ENCODE measurements at regions not wholly inside any gene's neighbourhood (a gene's known extent, or its start where the extent isn't known, plus 50 kb on each side); places are given as distances from the start of the nearest gene placed in this dataset.
"Not testable (repeated sequence)": the region's sequence is repeated elsewhere in the genome, so short reads cannot be mapped to it uniquely, and the experiment has no call there.

DNA sequence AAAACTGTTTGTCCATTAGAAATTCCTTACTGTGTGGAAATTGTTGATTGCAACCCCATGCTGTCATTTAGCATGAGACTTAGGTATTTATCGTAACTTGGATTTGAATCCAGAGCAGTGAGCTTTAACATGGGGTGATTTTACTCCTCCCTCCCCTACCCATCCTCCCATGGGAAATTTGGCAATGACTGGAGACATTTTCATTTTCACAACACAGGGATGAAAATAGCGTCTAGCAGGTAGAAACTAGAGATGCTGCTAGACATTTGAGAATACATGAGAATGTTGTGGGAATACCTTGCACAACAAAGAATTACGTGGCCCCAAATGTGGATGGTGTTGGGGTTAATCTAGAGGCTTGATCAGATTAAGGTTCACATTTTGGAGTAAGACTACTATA, 191.3 kb upstream of the MPDZ start:
- DNase-seq: no peak

DNA sequence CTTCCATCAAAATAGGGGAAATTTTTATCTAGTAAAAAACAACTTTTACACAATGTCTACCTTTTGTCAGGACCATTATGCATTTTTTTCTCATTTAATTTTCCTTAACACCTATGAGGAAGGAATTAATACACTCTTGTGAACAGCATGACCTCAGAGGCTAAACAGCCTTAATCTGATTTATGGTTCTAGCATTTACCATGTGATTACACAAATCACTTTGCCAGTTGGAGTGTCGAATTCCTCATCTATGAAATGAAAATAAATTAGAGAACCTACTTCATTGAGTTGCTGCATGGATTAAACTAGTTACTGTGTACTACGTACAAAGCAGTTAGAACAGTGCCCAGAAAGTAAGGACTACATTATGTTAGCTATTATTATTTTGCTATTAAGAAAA, 187.7 kb upstream of the MPDZ start:
- no peak for DNase-seq

DNA sequence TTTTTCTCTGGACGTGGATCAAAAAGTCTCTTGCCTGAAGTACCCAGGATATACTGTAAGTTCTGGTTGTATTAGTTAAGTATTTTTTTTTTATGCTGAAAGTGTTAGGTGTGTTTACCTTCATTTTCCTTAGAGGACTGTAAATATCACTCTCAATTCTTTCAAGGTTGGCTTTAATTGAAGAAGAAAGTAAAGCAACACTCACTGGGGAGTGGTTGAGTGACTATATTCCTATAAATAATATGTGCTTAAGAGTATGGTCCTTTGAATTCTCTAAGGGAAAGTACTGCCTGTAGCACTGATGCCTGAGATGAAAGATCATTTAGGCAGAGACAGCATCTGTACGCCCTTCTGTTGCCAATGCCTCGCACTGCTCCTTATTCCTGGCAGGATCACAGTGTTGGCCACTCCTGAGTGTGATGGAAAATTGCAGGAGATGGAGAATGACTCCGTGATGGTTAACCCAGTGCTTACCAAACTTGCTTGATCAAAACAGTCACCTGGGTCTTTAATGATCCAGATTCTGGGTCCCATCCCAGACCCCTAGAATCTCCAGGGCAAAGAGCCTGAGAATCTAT, 182.0 kb upstream of the MPDZ start:
- DNase-seq: peak; percentile 55

DNA sequence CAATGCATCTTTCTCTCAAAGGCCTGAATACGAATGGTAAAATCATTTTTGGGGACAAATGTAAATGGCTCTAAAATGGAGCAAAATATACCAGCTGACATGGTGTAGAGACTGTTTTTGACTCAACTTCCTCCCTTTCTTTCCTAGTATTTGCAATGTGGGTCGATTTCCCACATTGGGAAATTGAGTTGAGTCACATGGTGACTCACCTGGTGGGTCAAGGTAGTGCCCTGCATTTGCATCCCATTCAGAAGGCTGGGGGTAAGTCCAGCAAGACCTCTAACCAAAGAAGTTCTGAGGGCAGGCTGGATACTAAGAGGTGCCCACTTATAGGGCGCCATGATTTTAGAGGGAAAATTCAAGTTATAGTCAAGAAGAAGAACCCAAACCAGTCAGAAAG, 179.6 kb upstream of the MPDZ start:
- DNase-seq: no peak

DNA sequence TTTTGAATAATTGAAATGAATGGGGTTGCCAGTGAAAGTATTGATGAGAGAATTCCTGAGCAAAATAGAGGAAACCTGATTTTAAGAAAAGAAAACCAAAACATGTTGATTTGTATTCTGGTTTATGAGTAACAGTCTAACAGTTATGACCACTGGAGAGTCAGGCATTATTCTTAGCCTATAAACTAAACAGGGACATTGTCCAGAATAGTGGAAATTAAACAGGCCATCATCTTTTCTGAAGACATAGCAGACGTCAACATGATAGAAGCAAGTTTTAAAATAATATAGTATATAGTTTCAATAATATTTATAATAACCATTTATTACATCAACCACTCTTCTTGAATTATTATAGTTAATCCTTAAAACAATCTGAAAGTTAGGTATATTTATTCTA, 178.3 kb upstream of the MPDZ start:
- no peak for DNase-seq

DNA sequence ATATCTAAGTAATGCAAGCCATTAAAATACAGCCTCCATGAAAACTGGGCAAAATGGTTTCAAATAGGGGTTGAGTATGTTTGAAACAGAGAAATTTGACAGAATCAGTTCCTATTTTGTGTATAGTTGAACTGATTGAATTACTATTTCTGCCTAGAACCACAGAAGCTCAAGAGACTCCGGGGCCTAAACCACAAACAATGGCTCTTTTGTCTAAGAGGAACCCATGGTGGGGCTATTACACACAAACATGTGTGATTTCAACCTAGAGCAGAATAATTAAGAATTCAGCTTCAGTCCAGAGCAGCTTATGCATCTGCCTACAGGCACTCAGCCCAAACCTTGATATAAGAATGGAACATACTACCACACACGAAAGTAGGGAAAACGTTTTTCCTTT, 171.2 kb upstream of the MPDZ start:
- DNase-seq: no peak

DNA sequence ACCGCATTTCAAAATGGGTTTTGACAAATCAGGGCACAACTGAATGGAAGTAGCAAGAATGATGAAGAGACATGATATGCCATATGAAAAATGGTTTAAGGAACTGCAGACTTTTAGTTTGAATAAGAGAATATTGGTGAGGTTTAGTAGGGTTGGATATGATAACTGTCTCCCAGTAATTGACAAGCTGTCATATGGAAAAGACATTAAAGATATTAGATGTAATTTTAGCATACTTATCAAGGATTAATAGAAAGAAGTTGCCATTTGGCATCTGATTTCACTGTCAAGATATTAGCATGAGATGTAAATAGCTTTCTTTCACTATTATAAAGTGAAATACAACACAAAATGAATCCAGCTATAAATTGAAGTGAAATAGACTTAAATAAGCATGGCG, 169.0 kb upstream of the MPDZ start:
- DNase-seq: no peak

DNA sequence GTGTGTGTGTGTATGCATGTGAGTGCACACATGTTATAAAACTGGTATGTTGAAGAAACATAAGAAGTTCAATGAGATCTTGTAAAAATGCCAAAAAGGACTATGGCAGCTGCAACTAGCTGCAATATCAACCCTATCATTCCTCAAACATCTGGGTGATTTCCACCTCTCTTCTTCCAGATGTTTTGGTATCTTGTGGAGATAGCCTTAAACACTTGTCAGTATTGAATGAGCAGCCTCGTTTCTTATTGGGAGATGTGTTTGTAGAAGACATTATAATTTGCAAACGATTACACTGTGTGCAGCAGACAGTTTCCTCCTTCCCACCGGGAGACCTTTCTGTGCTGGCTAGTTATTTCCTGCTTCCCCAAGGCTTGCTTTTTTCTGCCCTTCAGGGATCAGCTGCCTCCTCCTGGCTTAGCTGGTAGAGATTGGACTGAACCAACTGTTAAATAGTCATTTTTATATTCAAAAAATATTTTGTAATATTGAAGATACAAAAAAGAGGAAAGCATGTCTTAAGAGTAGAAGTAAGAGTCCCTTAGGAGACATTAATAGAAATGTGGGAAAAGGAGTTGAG, 168.4 kb upstream of the MPDZ start:
- no peak for DNase-seq

DNA sequence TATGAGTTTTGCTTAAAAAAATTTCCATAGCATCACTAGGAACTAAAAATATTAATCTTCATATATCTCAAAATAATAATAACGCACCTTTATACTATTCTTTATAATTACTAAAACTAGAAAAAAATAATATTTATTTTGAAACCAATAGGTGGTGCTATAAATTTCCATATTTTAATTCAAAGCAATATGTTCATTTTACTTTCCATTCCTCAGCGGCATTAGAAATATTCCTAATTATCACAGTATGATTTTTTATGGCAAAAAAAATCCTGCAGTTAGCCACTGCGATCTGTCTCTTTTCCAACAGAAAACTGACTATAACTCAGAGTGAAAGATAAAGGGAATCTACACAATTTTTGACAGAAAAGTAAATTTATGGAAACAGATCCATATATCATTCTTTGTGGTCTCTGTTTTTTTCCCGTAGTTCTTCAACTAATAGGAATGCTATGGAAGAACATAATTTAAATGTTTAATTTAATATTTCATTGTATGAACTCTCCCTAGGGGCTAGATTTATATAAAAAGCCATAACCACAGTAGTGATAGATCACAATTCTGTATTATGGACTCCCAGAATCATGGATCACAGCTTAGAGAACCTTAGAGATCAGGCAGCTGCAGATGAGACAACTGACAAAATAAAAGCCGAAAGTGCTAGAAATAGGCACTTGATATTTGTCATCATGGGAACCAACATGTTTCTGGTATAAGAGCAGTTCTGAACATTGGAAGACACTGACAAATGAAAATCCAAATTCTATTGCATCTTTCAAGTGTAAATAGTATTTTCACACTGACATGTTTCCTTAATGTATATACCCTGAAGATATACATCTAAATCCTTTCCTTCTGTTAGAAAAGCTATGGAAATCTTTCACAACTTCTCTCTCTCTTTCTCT, 167.7 kb upstream of the MPDZ start:
- DNase-seq: no peak

DNA sequence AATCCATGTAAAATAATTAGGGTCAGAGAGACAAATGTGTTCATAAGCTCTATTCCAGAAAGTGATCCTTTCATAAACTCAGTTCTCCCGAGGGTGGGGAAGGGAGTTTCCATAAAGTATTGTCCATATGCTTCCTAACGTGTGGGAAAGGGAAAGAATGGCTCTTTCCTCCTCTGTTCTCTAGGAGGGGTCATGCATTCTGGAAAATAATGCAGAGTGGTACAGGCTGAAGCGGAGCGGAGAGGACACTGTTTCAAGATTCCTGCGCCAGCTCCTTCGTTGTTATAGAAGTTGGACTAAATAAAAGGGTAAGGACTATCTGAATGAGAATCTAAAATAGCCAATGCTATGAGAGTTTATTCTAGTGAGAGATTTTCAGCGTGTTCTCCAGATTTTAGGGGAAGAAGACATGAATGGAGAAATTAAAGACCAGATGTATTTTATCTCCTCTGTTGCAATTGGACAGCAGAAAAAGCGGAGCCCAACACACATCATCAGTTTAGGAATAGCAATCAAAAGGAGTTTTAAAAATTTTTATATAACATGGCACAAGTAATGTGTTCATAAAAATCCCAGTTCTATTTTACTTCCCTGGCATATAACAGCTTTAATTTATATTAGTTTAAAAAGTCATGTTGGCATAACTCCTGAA, 166.9 kb upstream of the MPDZ start:
- DNase-seq: no peak

DNA sequence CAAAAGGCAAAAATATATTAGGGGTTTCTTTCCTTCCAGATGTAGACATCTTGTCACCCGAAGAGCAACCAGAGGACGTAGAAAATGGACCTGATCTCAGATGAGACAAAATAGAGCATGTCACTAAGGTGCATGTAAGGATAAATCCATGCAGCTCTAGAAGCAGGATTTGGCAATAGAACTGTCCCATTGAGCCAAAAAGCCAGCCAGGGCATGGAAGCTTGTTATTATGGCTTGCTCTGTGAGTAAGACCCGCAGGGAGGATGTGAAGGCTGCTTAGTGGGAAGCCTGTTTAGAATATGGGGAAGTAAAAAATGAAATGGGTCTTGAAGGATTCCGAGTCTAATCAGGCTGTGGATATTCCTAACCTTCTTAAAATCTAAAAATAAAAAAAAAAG, 165.6 kb upstream of the MPDZ start:
- DNase-seq: peak; percentile 60

DNA sequence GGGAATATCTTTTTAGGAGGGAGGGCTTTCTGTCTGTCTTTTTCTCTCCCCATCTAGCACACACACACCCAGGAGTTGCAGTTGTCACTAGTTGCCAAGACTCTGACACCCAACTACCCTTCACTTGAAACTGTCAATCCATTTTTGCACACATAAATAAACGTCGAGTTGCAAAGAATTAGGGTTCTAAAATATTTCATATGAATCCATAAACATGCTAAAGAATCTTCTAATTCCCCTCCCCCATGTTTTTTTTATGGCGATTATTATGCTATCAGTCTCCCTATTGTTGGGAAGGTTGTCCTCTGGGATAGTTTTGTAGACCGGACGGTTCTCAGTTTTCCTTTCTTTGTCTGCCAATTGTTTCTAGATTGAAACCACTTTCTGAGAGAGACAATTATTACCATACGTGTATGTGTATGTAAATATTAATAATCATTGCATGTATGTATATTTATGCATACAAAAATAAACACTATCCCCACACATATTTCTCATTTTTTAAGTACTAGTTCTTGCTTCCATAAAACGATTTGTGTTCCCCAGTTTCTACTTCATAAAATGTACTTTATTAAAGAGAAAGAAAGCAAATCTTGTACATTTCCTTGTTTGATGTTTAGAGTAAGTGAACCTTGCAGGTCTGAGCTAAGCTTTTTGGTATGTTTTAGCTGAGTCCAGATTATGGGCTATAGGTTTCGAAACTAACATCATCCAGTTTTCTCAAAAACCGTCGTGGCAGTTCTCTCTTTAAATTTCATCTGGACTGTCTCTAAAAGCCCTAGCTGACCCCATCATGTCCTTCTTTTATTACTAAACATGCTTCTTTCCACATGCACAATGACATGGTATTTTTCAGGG, 165.0 kb upstream of the MPDZ start:
- no peak for DNase-seq

DNA sequence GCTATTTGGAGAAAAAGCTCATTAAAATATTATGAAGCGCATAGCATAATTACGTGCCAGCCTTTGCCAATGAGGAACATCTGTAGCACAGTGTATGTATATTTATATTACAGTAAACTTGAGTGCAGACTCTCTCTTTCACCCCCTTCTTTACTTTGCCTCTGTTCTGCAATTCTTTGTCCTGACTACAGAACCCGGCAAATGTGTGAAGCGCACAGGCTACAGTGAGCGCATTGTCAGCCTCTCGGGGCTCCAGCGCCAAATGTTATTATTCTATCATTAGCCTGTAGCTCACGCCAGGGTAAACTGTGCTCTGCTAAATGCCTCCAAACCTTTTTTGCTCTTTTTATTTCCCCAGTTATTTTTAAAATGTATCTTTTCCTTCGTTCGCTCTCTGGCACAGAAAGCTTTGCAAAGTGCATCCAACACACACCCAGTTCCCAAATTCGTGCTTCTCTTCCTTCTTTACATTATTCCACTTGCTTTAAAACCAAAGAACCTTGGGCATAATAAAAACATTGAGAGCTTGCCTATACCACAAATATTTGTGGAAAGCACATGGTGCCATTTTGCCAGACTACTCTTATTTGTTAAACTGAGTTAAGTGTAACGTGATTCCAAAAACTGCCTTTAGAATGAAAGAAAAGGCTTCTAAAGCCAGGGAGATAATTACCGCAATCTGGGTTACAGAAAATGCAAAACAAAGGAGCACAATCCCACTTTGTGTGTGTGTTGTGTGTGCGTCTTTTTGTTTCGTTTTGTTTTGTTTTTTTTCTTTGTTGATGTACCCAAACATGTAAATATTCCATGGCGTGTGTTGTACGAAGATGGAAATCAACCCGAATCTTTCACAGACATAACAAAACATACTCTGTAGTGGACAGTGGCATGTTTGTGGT, 164.1 kb upstream of the MPDZ start:
- peak; percentile 70 for DNase-seq

DNA sequence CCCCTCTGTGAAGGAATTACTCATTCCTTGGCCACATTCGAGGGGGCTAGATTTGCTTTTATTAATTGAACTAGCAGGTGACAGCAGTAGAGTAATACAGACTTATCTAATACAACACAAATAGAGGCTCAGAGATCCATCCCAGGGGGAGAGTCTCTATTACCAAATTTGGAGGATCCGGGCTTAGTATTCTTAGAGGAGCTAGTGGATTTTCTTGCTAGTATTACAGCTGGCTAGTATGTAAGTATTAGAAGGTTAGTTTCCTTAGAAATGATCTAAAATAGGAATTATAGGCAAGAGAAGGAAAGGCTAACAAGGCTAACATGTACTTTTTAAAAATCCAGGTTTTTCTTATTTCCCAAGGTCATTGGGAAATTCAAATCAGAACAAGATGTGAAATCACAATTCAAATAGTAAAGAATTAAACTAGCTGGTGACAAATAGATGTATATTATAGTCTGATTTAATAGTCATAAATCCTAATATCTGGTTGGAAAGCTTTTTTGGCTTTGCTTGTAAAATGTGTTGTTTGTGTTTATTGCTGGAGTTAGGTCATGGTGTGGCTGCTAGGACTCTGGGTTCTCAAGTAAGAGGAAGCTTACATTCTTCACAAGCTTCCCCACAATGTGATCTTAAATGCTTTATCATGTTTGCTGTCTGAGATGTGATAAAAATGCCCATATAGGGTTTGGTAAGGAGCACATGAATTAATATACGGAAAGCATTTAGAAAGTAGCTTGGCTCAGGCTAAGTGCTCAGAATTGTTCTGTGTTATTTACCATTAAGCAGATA, 160.4 kb upstream of the MPDZ start:
- DNase-seq: no peak

DNA sequence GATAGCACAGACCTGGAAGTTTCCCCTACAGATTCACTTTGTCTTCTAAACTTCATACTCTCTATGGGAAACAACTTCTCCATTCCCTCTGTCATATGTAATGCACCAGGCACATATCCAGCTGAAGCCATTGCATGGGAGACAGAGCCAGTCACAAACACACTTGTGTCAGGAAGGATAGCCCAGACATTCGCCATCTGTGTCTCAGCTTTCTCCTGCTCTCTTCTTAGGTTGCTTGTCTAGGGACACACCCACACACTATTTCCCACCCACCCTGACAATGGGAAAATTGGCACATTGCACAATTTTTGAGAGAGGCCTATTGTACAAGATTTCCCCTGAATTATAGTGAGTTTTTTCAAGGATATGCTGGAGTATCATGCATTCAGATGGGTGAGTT, 158.4 kb upstream of the MPDZ start:
- DNase-seq: peak; percentile 61

DNA sequence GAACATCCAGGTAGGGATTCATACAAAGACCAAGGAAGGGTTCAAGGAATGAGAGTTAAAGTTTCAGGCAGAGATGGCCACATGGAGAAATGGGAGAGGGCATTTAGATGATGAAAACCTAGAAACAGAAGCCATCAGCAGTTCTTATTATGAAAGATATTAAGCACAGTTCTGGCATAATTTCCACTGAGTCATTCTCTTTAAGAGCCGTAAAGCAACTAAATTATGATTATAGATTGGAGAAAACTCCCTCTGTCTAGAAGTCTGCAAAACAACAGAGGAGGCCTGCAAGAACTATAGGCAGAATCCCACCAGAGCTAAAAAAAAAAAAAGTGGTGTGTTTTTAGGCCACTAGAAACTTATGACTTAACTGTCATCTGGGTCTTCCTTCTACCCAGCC, 157.1 kb upstream of the MPDZ start:
- no peak for DNase-seq

DNA sequence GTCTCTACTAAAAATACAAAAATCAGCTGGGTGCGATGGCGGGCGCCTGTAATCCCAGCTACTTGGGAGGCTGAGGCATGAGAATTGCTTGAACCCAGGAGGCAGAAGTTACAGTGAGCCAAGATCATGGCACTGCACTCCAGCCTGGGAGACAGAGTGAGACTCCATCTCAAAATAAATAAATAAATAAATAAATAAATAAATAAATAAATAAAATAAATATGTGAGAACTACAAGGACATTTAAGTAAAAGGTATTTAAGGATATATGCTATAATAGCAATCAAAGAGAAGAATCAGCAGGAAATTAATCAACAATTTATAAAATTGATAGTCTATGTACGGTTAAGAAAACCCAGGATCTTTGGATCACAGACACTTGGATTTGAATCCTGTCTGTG, 154.0 kb upstream of the MPDZ start:
- DNase-seq: not testable (repeated sequence)

DNA sequence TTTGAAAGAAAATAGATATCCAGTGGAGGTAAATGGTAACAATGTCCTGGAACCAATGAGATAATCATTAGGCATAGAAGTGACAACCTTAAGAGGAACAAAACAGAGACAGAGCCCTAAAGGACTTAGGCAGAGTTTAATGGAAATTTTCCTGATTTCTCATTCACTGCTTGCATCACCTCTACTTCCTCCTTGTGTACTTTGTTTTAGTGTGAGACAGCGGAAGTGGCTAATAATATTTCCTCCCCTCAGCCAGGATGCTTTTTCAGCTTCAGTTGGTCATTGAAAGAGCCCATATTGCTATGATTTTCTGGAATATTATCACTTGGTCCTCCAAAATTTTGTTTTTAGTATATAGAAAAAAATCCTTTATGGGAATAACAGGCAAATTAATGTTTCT, 153.4 kb upstream of the MPDZ start:
- no peak for DNase-seq

DNA sequence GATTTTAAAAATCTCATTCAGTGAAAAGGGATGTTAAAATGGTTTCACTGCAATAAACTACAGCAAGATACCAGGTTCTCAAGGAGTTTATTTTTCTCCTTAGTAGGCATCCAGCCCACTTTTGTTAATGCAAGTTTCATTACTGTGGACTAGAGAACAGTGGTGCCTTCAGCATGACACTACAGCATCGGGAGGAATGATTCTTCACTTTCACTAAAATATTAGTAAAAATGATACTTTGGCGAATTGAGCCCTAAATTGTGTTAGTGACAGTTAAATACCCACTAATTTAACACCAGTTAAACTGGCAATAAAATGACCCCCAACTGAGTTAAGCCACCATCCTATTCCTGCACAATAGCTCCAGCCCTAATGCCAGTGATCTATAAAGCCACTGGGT, 152.2 kb upstream of the MPDZ start:
- no peak for DNase-seq

DNA sequence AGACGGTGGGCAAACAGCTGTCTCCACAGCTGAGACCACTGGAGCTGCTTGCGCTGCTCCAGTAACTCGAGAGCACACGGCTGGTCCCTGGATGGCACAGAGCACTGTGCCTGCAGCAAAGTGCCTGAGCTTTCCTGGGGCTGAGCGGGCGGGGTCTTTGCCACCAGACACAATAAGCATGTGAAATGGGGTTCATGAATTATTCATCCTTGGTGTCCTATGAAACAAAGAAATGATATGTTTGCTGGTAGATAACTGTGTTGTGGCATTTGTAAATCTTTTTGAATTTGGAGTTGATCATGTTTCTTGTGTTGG, 151.7 kb upstream of the MPDZ start:
- peak; percentile 41 for DNase-seq
